K562 (cell line): ENCODE measurements at regions not wholly inside any gene's neighbourhood (a gene's known extent, or its start where the extent isn't known, plus 50 kb on each side); places are given as distances from the start of the nearest gene placed in this dataset.

Experiments
- ADNP ChIP-seq: fragments of 200-800 bp; sonication (Bioruptor generic); IDR thresholded peaks from 2 replicates; pipeline ENCODE4 v1.6.1; 2016; ENCODE audit warnings: missing genetic modification characterization, missing compliant biosample characterization
- C11orf30 ChIP-seq: fragments of 450-650 bp; IDR thresholded peaks from 2 replicates; pipeline ENCODE4 v1.6.1; 2016; ENCODE audit warnings: low read depth, mild to moderate bottlenecking
- CEBPB ChIP-seq: fragments of 450-650 bp; IDR thresholded peaks from 2 replicates; pipeline ENCODE4 v1.6.1; 2016; ENCODE audit warnings: missing genetic modification characterization, missing compliant biosample characterization
- CEBPG ChIP-seq, 3 experiments: fragments of 200-800 bp in 1 of 3; sonication (Bioruptor generic) in 1 of 3; sonication (generic) in 1 of 3; formaldehyde crosslinking in 1 of 3; IDR thresholded peaks in 2 of 3; conservative IDR thresholded peaks in 1 of 3; 2 replicates each; pipeline versions ENCODE4 v1.6.1 to v1.8.0; 2016 to 2022; ENCODE audit warnings: missing compliant biosample characterization in 2 of 3, missing genetic modification characterization in 2 of 3, mild to moderate bottlenecking in 1 of 3, missing genetic modification reagents in 1 of 3
- CXXC5 ChIP-seq: fragments of 250-450 bp; sonication (Bioruptor Pico); IDR thresholded peaks from 2 replicates; pipeline ENCODE4 v1.8.0; 2022; ENCODE audit warnings: inconsistent platforms, mild to moderate bottlenecking, moderate library complexity
- DIDO1 ChIP-seq: fragments of 450-650 bp; IDR thresholded peaks from 2 replicates; pipeline ENCODE4 v1.6.1; 2016; ENCODE audit warnings: low read depth, missing biosample characterization, missing genetic modification characterization
- FOS ChIP-seq: IDR thresholded peaks from 3 replicates; pipeline ENCODE4 v1.6.1; 2011; ENCODE audit not compliant: insufficient read length; ENCODE audit errors: extremely low read depth
- GTF2A2 ChIP-seq: IDR thresholded peaks from 2 replicates; pipeline ENCODE4 v1.6.1; 2016; ENCODE audit warnings: mild to moderate bottlenecking, missing genetic modification characterization, missing compliant biosample characterization
- GTF2E2 ChIP-seq: fragments of 200-800 bp; sonication (Bioruptor generic); IDR thresholded peaks from 2 replicates; pipeline ENCODE4 v1.6.1; 2016; ENCODE audit warnings: missing genetic modification characterization, missing compliant biosample characterization
- HNRNPUL1 ChIP-seq: fragments of 200-400 bp; formaldehyde crosslinking; IDR thresholded peaks from 2 replicates; pipeline ENCODE4 v1.6.1; 2017; ENCODE audit warnings: low read length
- JUND ChIP-seq, 2 experiments: IDR thresholded peaks; 2 replicates in 1 of 2; 3 replicates in 1 of 2; pipeline ENCODE4 v1.6.1; 2011; ENCODE audit warnings: borderline replicate concordance in 2 of 2, low read depth in 2 of 2, low read length in 2 of 2, improper control_type of control experiment in 1 of 2, missing biosample characterization in 1 of 2, missing genetic modification characterization in 1 of 2, missing genetic modification reagents in 1 of 2
- MAFK ChIP-seq: IDR thresholded peaks from 2 replicates; pipeline ENCODE4 v1.6.1; 2011; ENCODE audit warnings: low read length, improper control_type of control experiment
- NCOR1 ChIP-seq: fragments of 450-650 bp; IDR thresholded peaks from 2 replicates; pipeline ENCODE4 v1.6.1; 2016; ENCODE audit warnings: mild to moderate bottlenecking, moderate library complexity
- PHF20 ChIP-seq: fragments of 450-650 bp; IDR thresholded peaks from 2 replicates; pipeline ENCODE4 v1.6.1; 2018; ENCODE audit not compliant: partially characterized antibody
- PHTF2 ChIP-seq: fragments of 250-450 bp; sonication (Bioruptor Pico); IDR thresholded peaks from 2 replicates; pipeline ENCODE4 v1.5.0; 2021; ENCODE audit warnings: mild to moderate bottlenecking
- SMAD2 ChIP-seq: fragments of 150-350 bp; IDR thresholded peaks from 2 replicates; pipeline ENCODE4 v1.6.1; 2014; ENCODE audit warnings: low read depth, mild to moderate bottlenecking, low read length
- SMARCA4 ChIP-seq: fragments of 450-650 bp; IDR thresholded peaks from 2 replicates; pipeline ENCODE4 v1.6.1; 2016
- SMARCA5 ChIP-seq: fragments of 450-650 bp; IDR thresholded peaks from 2 replicates; pipeline ENCODE4 v1.6.1; 2016
- TRIM24 ChIP-seq, 2 experiments: fragments of 450-650 bp; IDR thresholded peaks; 2 replicates each; pipeline ENCODE4 v1.6.1; 2016
- ZFX ChIP-seq: sonication (generic); formaldehyde crosslinking; IDR thresholded peaks from 2 replicates; pipeline ENCODE4 v1.8.0; 2022; ENCODE audit warnings: mild to moderate bottlenecking, missing genetic modification reagents, moderate library complexity
- ZNF165 ChIP-seq: fragments of 250-450 bp; sonication (Bioruptor Pico); IDR thresholded peaks from 2 replicates; pipeline ENCODE4 v1.4.0; 2020; ENCODE audit warnings: borderline replicate concordance
- ZNF217 ChIP-seq: sonication (generic); formaldehyde crosslinking; IDR thresholded peaks from 2 replicates; pipeline ENCODE4 v1.8.0; 2022; ENCODE audit warnings: mild to moderate bottlenecking, missing genetic modification reagents
- ZNF354B ChIP-seq: fragments of 250-450 bp; sonication (Bioruptor Pico); IDR thresholded peaks from 2 replicates; pipeline ENCODE4 v1.4.0; 2020
- ZNF444 ChIP-seq: fragments of 250-450 bp; sonication (Bioruptor Pico); IDR thresholded peaks from 2 replicates; pipeline ENCODE4 v1.4.0; 2020; ENCODE audit warnings: mild to moderate bottlenecking, moderate library complexity
- ZNF644 ChIP-seq: fragments of 200-800 bp; sonication (Bioruptor generic); IDR thresholded peaks from 2 replicates; pipeline ENCODE4 v1.6.1; 2016; ENCODE audit warnings: low read depth, missing genetic modification characterization, missing compliant biosample characterization
- TF ChIP-seq, protein P1 (sequence below): fragments of 250-450 bp; sonication (Bioruptor Pico); IDR thresholded peaks from 2 replicates; pipeline ENCODE4 v1.4.0; 2020; ENCODE audit warnings: borderline replicate concordance
- TF ChIP-seq, protein P2 (sequence below): sonication (generic); formaldehyde crosslinking; IDR thresholded peaks from 2 replicates; pipeline ENCODE4 v1.8.0; 2022; ENCODE audit warnings: missing genetic modification reagents, mild to moderate bottlenecking, borderline replicate concordance
- TF ChIP-seq, protein P3 (sequence below): fragments of 250-450 bp; sonication (Bioruptor Pico); IDR thresholded peaks from 2 replicates; pipeline ENCODE4 v1.8.0; 2021; ENCODE audit warnings: borderline replicate concordance, mild to moderate bottlenecking, moderate library complexity; ENCODE audit not compliant: poor library complexity, severe bottlenecking

DNA sequence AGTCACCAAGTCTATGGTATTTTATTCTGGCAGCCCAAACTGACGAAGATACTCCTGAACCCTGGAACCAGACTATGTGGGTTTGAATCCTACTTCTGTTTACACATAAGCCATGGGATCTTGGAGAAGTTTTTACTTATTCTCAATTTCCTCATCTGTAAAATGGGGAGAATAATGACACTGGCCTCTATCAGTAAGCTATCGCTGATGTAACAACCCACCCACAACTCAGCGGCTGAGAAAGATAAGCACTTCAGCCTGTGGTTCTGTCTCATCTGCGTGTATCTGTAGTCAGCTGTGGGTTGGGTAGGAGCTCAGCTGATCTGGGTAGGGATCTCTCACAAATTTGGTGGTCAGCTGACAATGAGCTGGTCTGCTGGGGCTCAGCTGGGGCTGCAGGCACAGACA lies 68.0 kb upstream of the ALX4 start (continued):
- TF ChIP-seq GTF2E2 (tag) (no peak), CEBPG (CRISPR knock-in tag; IDR thresholded peaks at IDR 0.05) (no peak), CEBPG (tag; conservative IDR thresholded peaks at IDR 0.05 in 1 of 2, IDR thresholded peaks at IDR 0.05 in 1 of 2) (peak in 1 of 2 experiments; percentile 71; a peak in 1 of 4 replicates), ADNP (tag) (peak; percentile 100), PHF20 (no peak), ZNF217 (no peak), ZNF644 (tag) (no peak), NCOR1 (peak; percentile 17; the same call in 1 of the 2 replicates), PHTF2 (CRISPR knock-in tag) (no peak), TRIM24 (IDR thresholded peaks at IDR 0.05) (peak in 1 of 2 experiments; percentile 43; a peak in 1 of 4 replicates), ZNF354B (no peak), HNRNPUL1 (no peak), C11orf30 (no peak), ZNF165 (CRISPR knock-in tag) (no peak), GTF2A2 (no peak), ZFX (no peak), JUND (IDR thresholded peaks at IDR 0.05; ENCODE audit: borderline replicate concordance, low read depth, low read length) (peak; percentile 46; the same call in 1 of the 2 replicates), JUND (tag; IDR thresholded peaks at IDR 0.05; ENCODE audit: borderline replicate concordance, low read depth, low read length) (no peak; the same call in 2 of the 3 replicates), MAFK (no peak), DIDO1 (tag) (0 out of 2 replicates have a peak, but pooled peaks have one; percentile 54), SMAD2 (no peak), ZNF444 (CRISPR knock-in tag) (no peak), CXXC5 (CRISPR knock-in tag) (0 out of 2 replicates have a peak, but pooled peaks have one; percentile 23), SMARCA4 (no peak; the same call in 1 of the 2 replicates), SMARCA5 (no peak), CEBPB (no peak), FOS (no peak)
- TF ChIP-seq, protein P1, sequence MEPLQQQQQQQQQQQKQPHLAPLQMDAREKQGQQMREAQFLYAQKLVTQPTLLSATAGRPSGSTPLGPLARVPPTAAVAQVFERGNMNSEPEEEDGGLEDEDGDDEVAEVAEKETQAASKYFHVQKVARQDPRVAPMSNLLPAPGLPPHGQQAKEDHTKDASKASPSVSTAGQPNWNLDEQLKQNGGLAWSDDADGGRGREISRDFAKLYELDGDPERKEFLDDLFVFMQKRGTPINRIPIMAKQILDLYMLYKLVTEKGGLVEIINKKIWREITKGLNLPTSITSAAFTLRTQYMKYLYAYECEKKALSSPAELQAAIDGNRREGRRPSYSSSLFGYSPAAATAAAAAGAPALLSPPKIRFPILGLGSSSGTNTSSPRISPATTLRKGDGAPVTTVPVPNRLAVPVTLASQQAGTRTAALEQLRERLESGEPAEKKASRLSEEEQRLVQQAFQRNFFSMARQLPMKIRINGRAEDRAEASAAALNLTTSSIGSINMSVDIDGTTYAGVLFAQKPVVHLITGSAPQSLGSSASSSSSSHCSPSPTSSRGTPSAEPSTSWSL (CRISPR knock-in tag): no peak
- TF ChIP-seq, protein P2, sequence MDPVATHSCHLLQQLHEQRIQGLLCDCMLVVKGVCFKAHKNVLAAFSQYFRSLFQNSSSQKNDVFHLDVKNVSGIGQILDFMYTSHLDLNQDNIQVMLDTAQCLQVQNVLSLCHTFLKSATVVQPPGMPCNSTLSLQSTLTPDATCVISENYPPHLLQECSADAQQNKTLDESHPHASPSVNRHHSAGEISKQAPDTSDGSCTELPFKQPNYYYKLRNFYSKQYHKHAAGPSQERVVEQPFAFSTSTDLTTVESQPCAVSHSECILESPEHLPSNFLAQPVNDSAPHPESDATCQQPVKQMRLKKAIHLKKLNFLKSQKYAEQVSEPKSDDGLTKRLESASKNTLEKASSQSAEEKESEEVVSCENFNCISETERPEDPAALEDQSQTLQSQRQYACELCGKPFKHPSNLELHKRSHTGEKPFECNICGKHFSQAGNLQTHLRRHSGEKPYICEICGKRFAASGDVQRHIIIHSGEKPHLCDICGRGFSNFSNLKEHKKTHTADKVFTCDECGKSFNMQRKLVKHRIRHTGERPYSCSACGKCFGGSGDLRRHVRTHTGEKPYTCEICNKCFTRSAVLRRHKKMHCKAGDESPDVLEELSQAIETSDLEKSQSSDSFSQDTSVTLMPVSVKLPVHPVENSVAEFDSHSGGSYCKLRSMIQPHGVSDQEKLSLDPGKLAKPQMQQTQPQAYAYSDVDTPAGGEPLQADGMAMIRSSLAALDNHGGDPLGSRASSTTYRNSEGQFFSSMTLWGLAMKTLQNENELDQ (CRISPR knock-in tag): no peak
- TF ChIP-seq, protein P3, sequence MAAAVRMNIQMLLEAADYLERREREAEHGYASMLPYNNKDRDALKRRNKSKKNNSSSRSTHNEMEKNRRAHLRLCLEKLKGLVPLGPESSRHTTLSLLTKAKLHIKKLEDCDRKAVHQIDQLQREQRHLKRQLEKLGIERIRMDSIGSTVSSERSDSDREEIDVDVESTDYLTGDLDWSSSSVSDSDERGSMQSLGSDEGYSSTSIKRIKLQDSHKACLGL (CRISPR knock-in tag): no peak
